H1 (cell line): ENCODE measurements at regions not wholly inside any gene's neighbourhood (a gene's known extent, or its start where the extent isn't known, plus 50 kb on each side); places are given as distances from the start of the nearest gene placed in this dataset.

Experiments used
- CTCF ChIA-PET: fragments of 300-600 bp; sonication (Branson Sonifier 250); formaldehyde crosslinking; loops from one replicate; lab custom pipeline; 2021; ENCODE audit not compliant: partially characterized antibody; lab: Charles Lee
- POLR2A ChIA-PET: fragments of 300-600 bp; sonication (Branson Sonifier 250); formaldehyde crosslinking; loops from one replicate; lab custom pipeline; 2021; ENCODE audit warnings: inconsistent platforms; ENCODE audit not compliant: partially characterized antibody; lab: Charles Lee
- DNase-seq, 2 experiments: peaks; one replicate each; pipeline versions ENCODE4 v3.0.0 to v3.0.0-alpha.2; 2010 to 2022; ENCODE audit warnings: low spot score in 2 of 2, low read depth in 1 of 2, mixed read lengths in 1 of 2
- FAIRE-seq: peaks from 2 replicates; lab custom pipeline; 2011; peaks lifted over from hg19 to GRCh38; lab: Jason Lieb, UNC
- H2AFZ ChIP-seq: 2 replicates; pipeline ENCODE4 v1.8.1; 2012; ENCODE audit warnings: low read length, inconsistent platforms
- H2AK5ac ChIP-seq: 2 replicates; pipeline ENCODE4 v1.6.1; 2013; ENCODE audit warnings: low read depth, low read length
- H2BK120ac ChIP-seq: replicated peaks from 2 replicates; pipeline ENCODE3; 2013; ENCODE audit warnings: low read depth, low read length, inconsistent platforms
- H2BK12ac ChIP-seq: 2 replicates; pipeline ENCODE4 v1.6.1; 2013; ENCODE audit warnings: low read depth, low read length
- H2BK15ac ChIP-seq: 2 replicates; pipeline ENCODE4 v1.6.1; 2013; ENCODE audit warnings: low read length
- H2BK20ac ChIP-seq: 2 replicates; pipeline ENCODE4 v1.6.1; 2013; ENCODE audit warnings: low read length
- H2BK5ac ChIP-seq: 2 replicates; pipeline ENCODE4 v1.6.1; 2013; ENCODE audit warnings: low read depth, low read length
- H3K14ac ChIP-seq: 2 replicates; pipeline ENCODE4 v1.6.1; 2013; ENCODE audit warnings: inconsistent platforms; ENCODE audit not compliant: insufficient read length
- H3K18ac ChIP-seq: 2 replicates; pipeline ENCODE4 v1.6.1; 2013; ENCODE audit warnings: low read length; ENCODE audit errors: extremely low read depth
- H3K23ac ChIP-seq: 2 replicates; pipeline ENCODE4 v1.6.1; 2013; ENCODE audit warnings: inconsistent platforms; ENCODE audit not compliant: insufficient read length
- H3K23me2 ChIP-seq: 2 replicates; pipeline ENCODE4 v1.6.1; 2013; ENCODE audit warnings: low read depth, low read length
- H3K27ac ChIP-seq: 2 replicates; pipeline ENCODE4 v1.6.1; 2011; ENCODE audit warnings: low read depth, low read length, inconsistent platforms
- H3K27me3 ChIP-seq, 4 experiments: replicated peaks in 1 of 4; 1 replicate in 1 of 4; 2 replicates in 3 of 4; pipeline versions ENCODE4 v1.6.1 to v1.8.1; 2011 to 2013; ENCODE audit warnings: low read length in 3 of 4, mild to moderate bottlenecking in 3 of 4, inconsistent platforms in 2 of 4, mixed read lengths in 2 of 4, moderate library complexity in 1 of 4; ENCODE audit not compliant: control insufficient read depth in 3 of 4, insufficient read depth in 3 of 4; ENCODE audit errors: extremely low read depth in 1 of 4
- H3K36me3 ChIP-seq, 4 experiments: 2 replicates each; pipeline versions ENCODE4 v1.6.1 to v1.8.1; 2011 to 2013; ENCODE audit warnings: mild to moderate bottlenecking in 4 of 4, low read length in 3 of 4, moderate library complexity in 2 of 4, control low read depth in 1 of 4, inconsistent platforms in 1 of 4; ENCODE audit not compliant: insufficient read depth in 4 of 4, control insufficient read depth in 2 of 4
- H3K4ac ChIP-seq: replicated peaks from 2 replicates; pipeline ENCODE3; 2013; ENCODE audit warnings: low read length, low read depth, mixed read lengths, inconsistent platforms; ENCODE audit not compliant: insufficient read length
- H3K4me1 ChIP-seq, 4 experiments: replicated peaks in 1 of 4; 1 replicate in 1 of 4; 2 replicates in 3 of 4; pipeline versions ENCODE4 v1.6.1 to v1.8.1; 2011 to 2013; ENCODE audit warnings: low read length in 3 of 4, inconsistent platforms in 2 of 4, mixed read lengths in 1 of 4; ENCODE audit not compliant: insufficient read depth in 4 of 4, control insufficient read depth in 3 of 4
- H3K4me2 ChIP-seq, 2 experiments: 2 replicates each; pipeline versions ENCODE4 v1.6.1 to v1.8.1; 2011 to 2013; ENCODE audit warnings: low read depth in 2 of 2, low read length in 2 of 2, control low read depth in 1 of 2, inconsistent platforms in 1 of 2, mild to moderate bottlenecking in 1 of 2; ENCODE audit not compliant: insufficient read depth in 1 of 2
- H3K4me3 ChIP-seq, 4 experiments: fragments of 200-600, 300-600 bp in 1 of 4; sonication (generic), shearing (Covaris generic), sonication (Bioruptor Twin) in 1 of 4; 2 replicates each; pipeline versions ENCODE4 v1.5.1 to v1.8.1; 2011 to 2016; ENCODE audit warnings: low read length in 4 of 4, low read depth in 3 of 4, control low read depth in 2 of 4, inconsistent platforms in 2 of 4, mild to moderate bottlenecking in 2 of 4, mixed read lengths in 1 of 4, moderate library complexity in 1 of 4; ENCODE audit not compliant: insufficient read depth in 2 of 4; ENCODE audit errors: extremely low read depth in 1 of 4
- H3K56ac ChIP-seq: replicated peaks from 2 replicates; pipeline ENCODE3; 2013; ENCODE audit warnings: low read depth, mild to moderate bottlenecking, mixed read lengths, low read length, inconsistent platforms; ENCODE audit not compliant: insufficient read length
- H3K79me1 ChIP-seq: 2 replicates; pipeline ENCODE4 v1.6.1; 2013; ENCODE audit warnings: low read depth, low read length, control low read depth
- H3K79me2 ChIP-seq, 2 experiments: 2 replicates each; pipeline versions ENCODE4 v1.6.1 to v1.8.1; 2012 to 2013; ENCODE audit warnings: low read length in 2 of 2, mild to moderate bottlenecking in 2 of 2, inconsistent platforms in 1 of 2; ENCODE audit not compliant: insufficient read depth in 2 of 2, control insufficient read depth in 1 of 2
- H3K9ac ChIP-seq, 4 experiments: replicated peaks in 1 of 4; 1 replicate in 1 of 4; 2 replicates in 3 of 4; pipeline versions ENCODE4 v1.6.1 to v1.8.1; 2011 to 2013; ENCODE audit warnings: low read depth in 3 of 4, low read length in 3 of 4, control low read depth in 2 of 4, mild to moderate bottlenecking in 2 of 4, moderate library complexity in 2 of 4, inconsistent platforms in 1 of 4; ENCODE audit errors: extremely low read depth in 1 of 4
- H3K9me3 ChIP-seq, 2 experiments: 2 replicates each; pipeline versions ENCODE4 v1.6.1 to v1.8.1; 2012 to 2013; ENCODE audit warnings: mild to moderate bottlenecking in 2 of 2, moderate library complexity in 2 of 2, control low read depth in 1 of 2, inconsistent platforms in 1 of 2, low read depth in 1 of 2, low read length in 1 of 2, mixed read lengths in 1 of 2; ENCODE audit not compliant: insufficient read depth in 2 of 2
- H4K20me1 ChIP-seq, 2 experiments: replicated peaks in 1 of 2; 2 replicates each; pipeline versions ENCODE3 to v1.8.1; 2011 to 2013; ENCODE audit warnings: inconsistent platforms in 2 of 2, low read length in 2 of 2, mild to moderate bottlenecking in 1 of 2; ENCODE audit not compliant: insufficient read depth in 2 of 2, control insufficient read depth in 1 of 2
- H4K5ac ChIP-seq: 2 replicates; pipeline ENCODE4 v1.6.1; 2013; ENCODE audit warnings: low read length, low read depth, mixed read lengths, inconsistent platforms; ENCODE audit not compliant: insufficient read length
- H4K8ac ChIP-seq: 2 replicates; pipeline ENCODE4 v1.8.0; 2013; ENCODE audit warnings: mild to moderate bottlenecking, moderate library complexity, low read length, inconsistent platforms; ENCODE audit not compliant: insufficient read depth; ENCODE audit errors: extremely low read depth
- H4K91ac ChIP-seq: replicated peaks from 2 replicates; pipeline ENCODE3; 2013; ENCODE audit warnings: low read length, mixed read lengths, inconsistent platforms; ENCODE audit not compliant: insufficient read length
- BACH1 ChIP-seq: IDR thresholded peaks from 2 replicates; pipeline ENCODE4 v1.6.1; 2012; ENCODE audit warnings: low read length, improper control_type of control experiment
- HDAC2 ChIP-seq, 2 experiments: fragments of 300-600 bp in 1 of 2; sonication (generic) in 1 of 2; IDR thresholded peaks; 2 replicates each; pipeline ENCODE4 v1.6.1; 2011 to 2012; ENCODE audit warnings: low read depth in 2 of 2, low read length in 2 of 2, mild to moderate bottlenecking in 2 of 2, moderate library complexity in 2 of 2, borderline replicate concordance in 1 of 2, inconsistent platforms in 1 of 2
- HDAC6 ChIP-seq: IDR thresholded peaks from one replicate; pipeline ENCODE4 v1.7.1; 2012; ENCODE audit warnings: low read depth, mild to moderate bottlenecking, inconsistent platforms, low read length, moderate library complexity
- SIX5 ChIP-seq: IDR thresholded peaks from 2 replicates; pipeline ENCODE4 v1.6.1; 2011; ENCODE audit warnings: mild to moderate bottlenecking, low read depth, low read length
- WGBS, 2 experiments: shearing (Covaris generic) in 1 of 2; methylation state at CpG; one replicate each; pipeline versions ENCODE4 v1.1.6 to v1.1.7; 2013 to 2015; ENCODE audit warnings: low lambda C conversion rate in 2 of 2, mixed read lengths in 2 of 2, inconsistent platforms in 1 of 2, low coverage in 1 of 2, missing lambda C conversion rate in 1 of 2; ENCODE audit not compliant: insufficient replicate concordance in 2 of 2, insufficient coverage in 1 of 2, insufficient read length in 1 of 2; ENCODE audit errors: extremely low coverage in 1 of 2, missing lambda C conversion rate in 1 of 2; 5-methylcytosine and 5-hydroxymethylcytosine counted together

DNA sequence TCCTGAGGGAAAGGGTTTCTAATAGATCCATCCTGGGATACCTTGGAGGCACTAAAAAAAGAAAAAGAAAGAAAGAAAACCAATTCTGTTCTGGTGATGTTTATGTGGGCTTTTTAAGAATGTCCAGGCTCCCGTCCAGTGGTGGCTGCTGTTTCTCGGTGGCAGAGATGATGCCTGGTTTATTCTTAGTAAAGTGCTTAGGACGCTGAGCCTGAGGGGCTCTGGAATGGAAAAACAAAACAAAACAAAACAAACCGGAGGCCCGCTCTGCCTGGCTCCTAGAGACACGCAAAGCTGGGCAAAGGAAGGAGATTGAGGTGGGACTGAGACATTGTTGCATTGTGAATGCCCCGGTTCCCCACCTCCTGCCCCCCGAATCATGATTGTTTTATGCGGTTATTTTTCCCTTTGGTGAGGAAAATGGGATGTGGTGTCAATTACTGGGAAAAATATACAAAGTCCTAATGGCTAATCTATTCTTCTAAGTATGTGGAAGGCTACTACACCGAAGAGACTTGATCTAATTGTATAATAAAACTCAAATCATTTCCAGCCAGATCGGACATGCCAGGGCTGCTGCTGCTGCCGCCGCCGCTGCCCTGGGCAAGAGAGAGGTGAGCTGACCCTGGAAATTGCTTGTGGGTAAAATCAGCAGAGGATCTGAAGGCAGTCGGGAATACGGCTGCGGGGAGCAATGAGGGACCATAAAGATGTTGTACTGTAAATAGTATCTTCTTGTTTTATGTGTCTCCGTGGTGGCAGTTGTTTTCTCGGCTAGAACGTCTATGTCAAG is 644.9 kb downstream of the CCDC171 start:
- Histone ChIP-seq H2BK15ac (no peak overlapping the region), H3K4me3 (no peak overlapping the region), H2BK20ac (no peak overlapping the region), H3K18ac (no peak overlapping the region), H2AFZ (no peak overlapping the region), H3K4ac (no peak overlapping the region), H3K56ac (no peak overlapping the region), H4K91ac (no peak overlapping the region), H4K20me1 (no peaks in the 10 kb centered on the region), H3K23me2 (no peaks in the 10 kb centered on the region), H3K79me1 (no peaks in the 10 kb centered on the region), H3K9ac (no peak overlapping the region), H3K27me3 (no peaks in the 10 kb centered on the region), H3K9me3 (no peaks in the 10 kb centered on the region), H3K79me2 (no peaks in the 10 kb centered on the region), H3K36me3 (no peaks in the 10 kb centered on the region), H3K14ac (no peak overlapping the region), H3K4me1 (peaks cover 0 to 5% (median 4%) of the 10 kb centered on the region in 4 experiments; a peak in 2 of 7 replicates), H2BK120ac (no peak overlapping the region), H3K4me2 (no peak overlapping the region), H3K23ac (no peak overlapping the region), H2AK5ac (no peak overlapping the region), H2BK5ac (no peak overlapping the region), H3K27ac (no peak overlapping the region), H4K5ac (no peak overlapping the region), H2BK12ac (no peak overlapping the region), H4K8ac (no peak overlapping the region)
- DNase-seq (no peak), FAIRE-seq (no peak)
- CTCF ChIA-PET, result no interaction called here
- POLR2A ChIA-PET, result no interaction called here
- 93% methylated on average over 20 of the region's 20 CpGs; no CpG with 5 or more reads in 1 of the 2 experiments for WGBS, 2 experiments
- TF ChIP-seq BACH1 (no peak), HDAC2 (IDR thresholded peaks at IDR 0.05; ENCODE audit: borderline replicate concordance in 1 of 2, low read depth in 2 of 2, low read length in 2 of 2) (no peak), HDAC6 (no peak), SIX5 (no peak)
